HCT116 (cell line): ENCODE measurements at regions not wholly inside any gene's neighbourhood (a gene's known extent, or its start where the extent isn't known, plus 50 kb on each side); places are given as distances from the start of the nearest gene placed in this dataset.

ENCODE experiments used
- ATAC-seq: fragments of 200-7000 bp; cut with Tn5 transposase; 2 replicates; pipeline ENCODE4 v1.9.1; 2020; ENCODE audit warnings: mild to moderate bottlenecking, moderate library complexity
- BruUV-seq: library from RNA; stranded (reverse); fragments of 400-500 nt; replicated peaks from 2 replicates; lab custom pipeline; 2021; lab: Mats Ljungman, UMichigan
- CTCF ChIA-PET: fragments of 300-600 bp; sonication (Branson Sonifier 250); formaldehyde crosslinking; loops from one replicate; lab custom pipeline; 2021; ENCODE audit warnings: antibody characterized with exemption; lab: Charles Lee
- POLR2A ChIA-PET: fragments of 300-600, 350-600 bp; sonication (Branson Sonifier 250); formaldehyde crosslinking; loops from one replicate; lab custom pipeline; 2021; ENCODE audit warnings: antibody characterized with exemption; lab: Charles Lee
- RAD21 ChIA-PET, 2 experiments: fragments of 300-600 bp; sonication (Branson Sonifier 250); formaldehyde crosslinking; loops; one replicate each; lab custom pipeline; 2023; ENCODE audit warnings: low total read pairs in 2 of 2; ENCODE audit not compliant: uncharacterized antibody in 2 of 2, unreplicated experiment in 2 of 2, low non-redundant PET in 1 of 2; lab: Charles Lee
- DNase-seq: peaks from one replicate; pipeline ENCODE4 v3.0.0-alpha.2; 2010; ENCODE audit warnings: low read depth, low spot score
- H2AFZ ChIP-seq: fragments of 200-600 bp; shearing (Covaris generic), sonication (generic); 2 replicates; pipeline ENCODE4 v1.6.1; 2017; ENCODE audit warnings: low read depth, mixed run types, mixed read lengths, antibody characterized with exemption, low read length; ENCODE audit not compliant: poor library complexity, severe bottlenecking
- H3K27ac ChIP-seq: 2 replicates; pipeline ENCODE4 v1.5.1; 2012; ENCODE audit warnings: low read depth, low read length
- H3K27me3 ChIP-seq: fragments of 200-600 bp; sonication (generic); 2 replicates; pipeline ENCODE4 v1.6.1; 2016; ENCODE audit warnings: mixed run types, low read length, mixed read lengths; ENCODE audit not compliant: insufficient read depth
- H3K36me3 ChIP-seq, 2 experiments: fragments of 200-500 bp in 1 of 2; fragments of 200-600 bp in 1 of 2; sonication (Bioruptor generic) in 1 of 2; sonication (generic) in 1 of 2; 2 replicates each; pipeline versions ENCODE4 v1.5.1 to v1.6.1; 2014 to 2016; ENCODE audit warnings: low read length in 2 of 2, inconsistent platforms in 1 of 2, mixed read lengths in 1 of 2, mixed run types in 1 of 2; ENCODE audit not compliant: insufficient read depth in 2 of 2, control insufficient read depth in 1 of 2
- H3K4me1 ChIP-seq, 2 experiments: fragments of 200-600 bp in 1 of 2; sonication (generic) in 1 of 2; 2 replicates each; pipeline versions ENCODE4 v1.5.1 to v1.6.1; 2012 to 2017; ENCODE audit warnings: low read length in 2 of 2, inconsistent platforms in 1 of 2, mild to moderate bottlenecking in 1 of 2, mixed read lengths in 1 of 2, mixed run types in 1 of 2, moderate library complexity in 1 of 2; ENCODE audit not compliant: insufficient read depth in 2 of 2, control insufficient read depth in 1 of 2
- H3K4me2 ChIP-seq: fragments of 200-600 bp; sonication (generic); 2 replicates; pipeline ENCODE4 v1.6.1; 2017; ENCODE audit warnings: mixed run types, low read length, mixed read lengths
- H3K4me3 ChIP-seq, 2 experiments: fragments of 200-600 bp in 1 of 2; sonication (generic) in 1 of 2; replicated peaks in 1 of 2; 2 replicates each; pipeline ENCODE4 v1.5.1; 2011 to 2016; ENCODE audit warnings: low read length in 2 of 2, control low read depth in 1 of 2, low read depth in 1 of 2, mild to moderate bottlenecking in 1 of 2, mixed read lengths in 1 of 2, mixed run types in 1 of 2
- H3K79me2 ChIP-seq: fragments of 200-600 bp; sonication (generic); 2 replicates; pipeline ENCODE4 v1.6.1; 2017; ENCODE audit warnings: mild to moderate bottlenecking, mixed run types, low read length, moderate library complexity, mixed read lengths; ENCODE audit not compliant: insufficient read depth
- H3K9ac ChIP-seq: fragments of 200-600 bp; sonication (generic); 2 replicates; pipeline ENCODE4 v1.6.1; 2016; ENCODE audit warnings: low read length, mixed read lengths
- H3K9me2 ChIP-seq: fragments of 200-600 bp; sonication (generic), shearing (Covaris generic); 2 replicates; pipeline ENCODE4 v1.6.1; 2017; ENCODE audit warnings: mixed run types, mild to moderate bottlenecking, moderate library complexity; ENCODE audit not compliant: insufficient read depth
- H3K9me3 ChIP-seq, 2 experiments: fragments of 200-500 bp in 1 of 2; fragments of 200-600 bp in 1 of 2; sonication (Bioruptor generic) in 1 of 2; sonication (generic) in 1 of 2; 2 replicates each; pipeline ENCODE4 v1.6.1; 2014 to 2017; ENCODE audit warnings: low read length in 2 of 2, mixed read lengths in 2 of 2, inconsistent platforms in 1 of 2, low read depth in 1 of 2, mild to moderate bottlenecking in 1 of 2, mixed run types in 1 of 2, moderate library complexity in 1 of 2; ENCODE audit not compliant: control insufficient read depth in 1 of 2, insufficient read depth in 1 of 2
- H4K20me1 ChIP-seq: fragments of 200-600 bp; sonication (generic), shearing (Covaris generic); 2 replicates; pipeline ENCODE4 v1.6.1; 2017; ENCODE audit warnings: mixed run types, mild to moderate bottlenecking, moderate library complexity; ENCODE audit not compliant: insufficient read depth
- CBX3 ChIP-seq: IDR thresholded peaks from 2 replicates; pipeline ENCODE4 v1.6.1; 2012; ENCODE audit warnings: low read depth
- CTCF ChIP-seq, 3 experiments: fragments of 200-600 bp in 1 of 3; sonication (generic) in 1 of 3; IDR thresholded peaks in 2 of 3; conservative IDR thresholded peaks in 1 of 3; 2 replicates each; pipeline ENCODE4 v1.5.1; 2012 to 2017; ENCODE audit warnings: low read depth in 2 of 3, low read length in 2 of 3, antibody characterized with exemption in 1 of 3, borderline replicate concordance in 1 of 3, control low read depth in 1 of 3, mild to moderate bottlenecking in 1 of 3, mixed read lengths in 1 of 3, mixed run types in 1 of 3, moderate library complexity in 1 of 3; ENCODE audit not compliant: insufficient read depth in 1 of 3
- EZH2 ChIP-seq: fragments of 200-600 bp; sonication (generic); IDR thresholded peaks from 2 replicates; pipeline ENCODE4 v1.6.1; 2017; ENCODE audit warnings: antibody characterized with exemption, mixed run types
- MAX ChIP-seq: IDR thresholded peaks from 2 replicates; pipeline ENCODE4 v1.6.1; 2012
- POLR2A ChIP-seq: IDR thresholded peaks from 2 replicates; pipeline ENCODE4 v1.7.0; 2011; ENCODE audit warnings: borderline replicate concordance; ENCODE audit not compliant: insufficient read depth, insufficient read length; ENCODE audit errors: extremely low read depth
- RAD21 ChIP-seq: IDR thresholded peaks from 2 replicates; pipeline ENCODE4 v1.6.1; 2012; ENCODE audit warnings: low read depth, mild to moderate bottlenecking
- REST ChIP-seq: IDR thresholded peaks from 2 replicates; pipeline ENCODE4 v1.6.1; 2012; ENCODE audit warnings: low read depth
- SIN3A ChIP-seq: IDR thresholded peaks from 2 replicates; pipeline ENCODE4 v1.6.1; 2012; ENCODE audit warnings: low read depth
- TCF7L2 ChIP-seq: IDR thresholded peaks from 2 replicates; pipeline ENCODE4 v1.7.0; 2011; ENCODE audit warnings: borderline replicate concordance, inconsistent platforms; ENCODE audit not compliant: insufficient read depth, insufficient read length; ENCODE audit errors: extremely low read depth
- ZNF274 ChIP-seq: fragments of 200-500 bp; sonication (Bioruptor generic); IDR thresholded peaks from 2 replicates; pipeline ENCODE4 v1.6.1; 2014; ENCODE audit warnings: mild to moderate bottlenecking, low read depth, low read length, inconsistent platforms
- intact Hi-C: fragments of 100-400 bp; cut with micrococcal nuclease; formaldehyde crosslinking; loops from 2 replicates; pipeline ENCODE4 v1.10.0; 2022

DNA sequence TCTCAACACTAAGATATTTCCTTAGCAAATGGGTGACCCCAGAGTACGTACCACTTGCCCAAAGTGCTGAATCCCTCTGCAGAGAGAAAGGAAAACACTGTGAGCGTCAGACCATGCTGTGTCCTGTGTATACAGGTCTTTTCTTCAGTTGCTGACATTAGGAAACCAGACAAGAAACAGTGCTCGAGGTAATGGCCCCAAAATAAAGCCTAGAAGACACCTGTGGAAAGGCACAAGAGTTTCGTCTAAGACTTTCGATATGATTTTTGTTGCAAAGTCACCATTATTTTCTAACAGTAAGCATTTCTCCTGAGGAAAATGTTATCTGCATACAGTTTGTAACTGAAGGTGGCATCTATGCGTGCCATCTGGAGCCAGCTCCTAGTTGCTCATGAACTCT lies 62.0 kb upstream of the SIMC1 start:
- intact Hi-C loops = no loop called here

DNA sequence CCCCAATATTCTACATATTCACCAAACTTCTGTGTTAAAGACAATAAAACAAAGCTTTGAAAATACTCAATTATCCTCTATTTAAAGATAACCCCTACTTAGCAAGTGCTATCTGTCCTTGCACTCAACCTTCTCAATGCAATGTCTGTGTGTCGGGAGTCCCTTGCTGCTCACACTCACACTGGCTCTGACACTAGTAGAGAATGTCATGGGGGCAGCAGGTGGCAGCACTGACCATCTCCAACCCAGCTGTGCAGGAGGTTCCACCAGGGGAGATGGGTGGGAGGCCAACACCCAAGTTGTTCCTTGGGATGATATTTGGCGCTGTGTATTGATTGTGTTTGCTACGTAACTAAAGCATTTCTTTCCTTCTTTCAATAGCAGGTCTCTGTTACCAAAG lies 59.4 kb upstream of the SIMC1 start:
- Histone ChIP-seq H2AFZ (no peak overlapping the region), H3K9me3 (no peaks in the 10 kb centered on the region), H3K27me3 (peaks cover 17% of the 10 kb centered on the region; the same call in 1 of the 2 replicates)
- intact Hi-C loops = no loop called here
- ChIA-PET CTCF (no interaction called here), RAD21 (no interaction called here)
- peak; percentile 5 to 26 (median 26); a peak in 2 of 6 replicates for TF ChIP-seq CTCF (IDR thresholded peaks at IDR 0.05 in 2 of 3, conservative IDR thresholded peaks at IDR 0.05 in 1 of 3; ENCODE audit: borderline replicate concordance in 1 of 3, insufficient read depth in 1 of 3, low read depth in 2 of 3, low read length in 2 of 3)
- peak; percentile 40 for TF ChIP-seq RAD21
- TF ChIP-seq TCF7L2 = no peak
- TF ChIP-seq SIN3A = no peak
- no peak for TF ChIP-seq REST
- no peak for TF ChIP-seq EZH2
- TF ChIP-seq CBX3 = peak; percentile 65; the same call in 1 of the 2 replicates
- TF ChIP-seq ZNF274 = no peak
- no peak for TF ChIP-seq MAX
- no peak for TF ChIP-seq POLR2A
- TF ChIP-seq, all 23 proteins: peak for 3
- POLR2A ChIA-PET = no interaction called here
- H4K20me1 ChIP-seq = no peaks in the 10 kb centered on the region
- ATAC-seq = peak; percentile 62; the same call in 1 of the 2 replicates
- H3K4me1 ChIP-seq = no peaks in the 10 kb centered on the region
- H3K4me3 ChIP-seq = no peak overlapping the region
- H3K36me3 ChIP-seq = no peaks in the 10 kb centered on the region
- no peak for DNase-seq
- no peaks in the 10 kb centered on the region for H3K79me2 ChIP-seq
- H3K9ac ChIP-seq = no peak overlapping the region
- no peaks in the 10 kb centered on the region for H3K9me2 ChIP-seq
- BruUV-seq = no TSS peak
- H3K27ac ChIP-seq = no peak overlapping the region
- H3K4me2 ChIP-seq = no peak overlapping the region

More for the DNA sequence above, 62.0 kb upstream of the SIMC1 start:
- no peaks in the 10 kb centered on the region for H4K20me1 ChIP-seq
- H3K79me2 ChIP-seq = no peaks in the 10 kb centered on the region
- H3K9ac ChIP-seq = no peak overlapping the region
- H2AFZ ChIP-seq = no peak overlapping the region
- ChIA-PET POLR2A (no interaction called here), RAD21 (no interaction called here), CTCF (no interaction called here)
- H3K4me1 ChIP-seq = no peaks in the 10 kb centered on the region
- DNase-seq (no peak), ATAC-seq (no peak)
- H3K36me3 ChIP-seq = no peaks in the 10 kb centered on the region
- peaks cover 17% of the 10 kb centered on the region; the same call in 1 of the 2 replicates for H3K27me3 ChIP-seq
- BruUV-seq = no TSS peak
- no peak overlapping the region for H3K4me3 ChIP-seq
- H3K4me2 ChIP-seq = no peak overlapping the region
- TF ChIP-seq CBX3 = no peak
- no peaks in the 10 kb centered on the region for H3K9me2 ChIP-seq
- no peak overlapping the region for H3K27ac ChIP-seq
- no peaks in the 10 kb centered on the region for H3K9me3 ChIP-seq
